H1 (cell line): ENCODE measurements at regions not wholly inside any gene's neighbourhood (a gene's known extent, or its start where the extent isn't known, plus 50 kb on each side); places are given as distances from the start of the nearest gene placed in this dataset.

ENCODE experiments used
- CTCF ChIA-PET: fragments of 300-600 bp; sonication (Branson Sonifier 250); formaldehyde crosslinking; loops from one replicate; lab custom pipeline; 2021; ENCODE audit not compliant: partially characterized antibody; lab: Charles Lee
- POLR2A ChIA-PET: fragments of 300-600 bp; sonication (Branson Sonifier 250); formaldehyde crosslinking; loops from one replicate; lab custom pipeline; 2021; ENCODE audit warnings: inconsistent platforms; ENCODE audit not compliant: partially characterized antibody; lab: Charles Lee
- DNase-seq, 2 experiments: peaks; one replicate each; pipeline versions ENCODE4 v3.0.0 to v3.0.0-alpha.2; 2010 to 2022; ENCODE audit warnings: low spot score in 2 of 2, low read depth in 1 of 2, mixed read lengths in 1 of 2
- FAIRE-seq: peaks from 2 replicates; lab custom pipeline; 2011; peaks lifted over from hg19 to GRCh38; lab: Jason Lieb, UNC
- H2AFZ ChIP-seq: 2 replicates; pipeline ENCODE4 v1.8.1; 2012; ENCODE audit warnings: low read length, inconsistent platforms
- H2AK5ac ChIP-seq: 2 replicates; pipeline ENCODE4 v1.6.1; 2013; ENCODE audit warnings: low read depth, low read length
- H2BK120ac ChIP-seq: replicated peaks from 2 replicates; pipeline ENCODE3; 2013; ENCODE audit warnings: low read depth, low read length, inconsistent platforms
- H2BK12ac ChIP-seq: 2 replicates; pipeline ENCODE4 v1.6.1; 2013; ENCODE audit warnings: low read depth, low read length
- H2BK15ac ChIP-seq: 2 replicates; pipeline ENCODE4 v1.6.1; 2013; ENCODE audit warnings: low read length
- H2BK20ac ChIP-seq: 2 replicates; pipeline ENCODE4 v1.6.1; 2013; ENCODE audit warnings: low read length
- H2BK5ac ChIP-seq: 2 replicates; pipeline ENCODE4 v1.6.1; 2013; ENCODE audit warnings: low read depth, low read length
- H3K14ac ChIP-seq: 2 replicates; pipeline ENCODE4 v1.6.1; 2013; ENCODE audit warnings: inconsistent platforms; ENCODE audit not compliant: insufficient read length
- H3K18ac ChIP-seq: 2 replicates; pipeline ENCODE4 v1.6.1; 2013; ENCODE audit warnings: low read length; ENCODE audit errors: extremely low read depth
- H3K23ac ChIP-seq: 2 replicates; pipeline ENCODE4 v1.6.1; 2013; ENCODE audit warnings: inconsistent platforms; ENCODE audit not compliant: insufficient read length
- H3K23me2 ChIP-seq: 2 replicates; pipeline ENCODE4 v1.6.1; 2013; ENCODE audit warnings: low read depth, low read length
- H3K27ac ChIP-seq: 2 replicates; pipeline ENCODE4 v1.6.1; 2011; ENCODE audit warnings: low read depth, low read length, inconsistent platforms
- H3K27me3 ChIP-seq, 4 experiments: replicated peaks in 1 of 4; 1 replicate in 1 of 4; 2 replicates in 3 of 4; pipeline versions ENCODE4 v1.6.1 to v1.8.1; 2011 to 2013; ENCODE audit warnings: low read length in 3 of 4, mild to moderate bottlenecking in 3 of 4, inconsistent platforms in 2 of 4, mixed read lengths in 2 of 4, moderate library complexity in 1 of 4; ENCODE audit not compliant: control insufficient read depth in 3 of 4, insufficient read depth in 3 of 4; ENCODE audit errors: extremely low read depth in 1 of 4
- H3K36me3 ChIP-seq, 4 experiments: 2 replicates each; pipeline versions ENCODE4 v1.6.1 to v1.8.1; 2011 to 2013; ENCODE audit warnings: mild to moderate bottlenecking in 4 of 4, low read length in 3 of 4, moderate library complexity in 2 of 4, control low read depth in 1 of 4, inconsistent platforms in 1 of 4; ENCODE audit not compliant: insufficient read depth in 4 of 4, control insufficient read depth in 2 of 4
- H3K4ac ChIP-seq: replicated peaks from 2 replicates; pipeline ENCODE3; 2013; ENCODE audit warnings: low read length, low read depth, mixed read lengths, inconsistent platforms; ENCODE audit not compliant: insufficient read length
- H3K4me1 ChIP-seq, 4 experiments: replicated peaks in 1 of 4; 1 replicate in 1 of 4; 2 replicates in 3 of 4; pipeline versions ENCODE4 v1.6.1 to v1.8.1; 2011 to 2013; ENCODE audit warnings: low read length in 3 of 4, inconsistent platforms in 2 of 4, mixed read lengths in 1 of 4; ENCODE audit not compliant: insufficient read depth in 4 of 4, control insufficient read depth in 3 of 4
- H3K4me2 ChIP-seq, 2 experiments: 2 replicates each; pipeline versions ENCODE4 v1.6.1 to v1.8.1; 2011 to 2013; ENCODE audit warnings: low read depth in 2 of 2, low read length in 2 of 2, control low read depth in 1 of 2, inconsistent platforms in 1 of 2, mild to moderate bottlenecking in 1 of 2; ENCODE audit not compliant: insufficient read depth in 1 of 2
- H3K4me3 ChIP-seq, 4 experiments: fragments of 200-600, 300-600 bp in 1 of 4; sonication (generic), shearing (Covaris generic), sonication (Bioruptor Twin) in 1 of 4; 2 replicates each; pipeline versions ENCODE4 v1.5.1 to v1.8.1; 2011 to 2016; ENCODE audit warnings: low read length in 4 of 4, low read depth in 3 of 4, control low read depth in 2 of 4, inconsistent platforms in 2 of 4, mild to moderate bottlenecking in 2 of 4, mixed read lengths in 1 of 4, moderate library complexity in 1 of 4; ENCODE audit not compliant: insufficient read depth in 2 of 4; ENCODE audit errors: extremely low read depth in 1 of 4
- H3K56ac ChIP-seq: replicated peaks from 2 replicates; pipeline ENCODE3; 2013; ENCODE audit warnings: low read depth, mild to moderate bottlenecking, mixed read lengths, low read length, inconsistent platforms; ENCODE audit not compliant: insufficient read length
- H3K79me1 ChIP-seq: 2 replicates; pipeline ENCODE4 v1.6.1; 2013; ENCODE audit warnings: low read depth, low read length, control low read depth
- H3K79me2 ChIP-seq, 2 experiments: 2 replicates each; pipeline versions ENCODE4 v1.6.1 to v1.8.1; 2012 to 2013; ENCODE audit warnings: low read length in 2 of 2, mild to moderate bottlenecking in 2 of 2, inconsistent platforms in 1 of 2; ENCODE audit not compliant: insufficient read depth in 2 of 2, control insufficient read depth in 1 of 2
- H3K9ac ChIP-seq, 4 experiments: replicated peaks in 1 of 4; 1 replicate in 1 of 4; 2 replicates in 3 of 4; pipeline versions ENCODE4 v1.6.1 to v1.8.1; 2011 to 2013; ENCODE audit warnings: low read depth in 3 of 4, low read length in 3 of 4, control low read depth in 2 of 4, mild to moderate bottlenecking in 2 of 4, moderate library complexity in 2 of 4, inconsistent platforms in 1 of 4; ENCODE audit errors: extremely low read depth in 1 of 4
- H3K9me3 ChIP-seq, 2 experiments: 2 replicates each; pipeline versions ENCODE4 v1.6.1 to v1.8.1; 2012 to 2013; ENCODE audit warnings: mild to moderate bottlenecking in 2 of 2, moderate library complexity in 2 of 2, control low read depth in 1 of 2, inconsistent platforms in 1 of 2, low read depth in 1 of 2, low read length in 1 of 2, mixed read lengths in 1 of 2; ENCODE audit not compliant: insufficient read depth in 2 of 2
- H4K20me1 ChIP-seq, 2 experiments: replicated peaks in 1 of 2; 2 replicates each; pipeline versions ENCODE3 to v1.8.1; 2011 to 2013; ENCODE audit warnings: inconsistent platforms in 2 of 2, low read length in 2 of 2, mild to moderate bottlenecking in 1 of 2; ENCODE audit not compliant: insufficient read depth in 2 of 2, control insufficient read depth in 1 of 2
- H4K5ac ChIP-seq: 2 replicates; pipeline ENCODE4 v1.6.1; 2013; ENCODE audit warnings: low read length, low read depth, mixed read lengths, inconsistent platforms; ENCODE audit not compliant: insufficient read length
- H4K8ac ChIP-seq: 2 replicates; pipeline ENCODE4 v1.8.0; 2013; ENCODE audit warnings: mild to moderate bottlenecking, moderate library complexity, low read length, inconsistent platforms; ENCODE audit not compliant: insufficient read depth; ENCODE audit errors: extremely low read depth
- H4K91ac ChIP-seq: replicated peaks from 2 replicates; pipeline ENCODE3; 2013; ENCODE audit warnings: low read length, mixed read lengths, inconsistent platforms; ENCODE audit not compliant: insufficient read length
- CHD1 ChIP-seq: IDR thresholded peaks from 2 replicates; pipeline ENCODE4 v1.6.1; 2012; ENCODE audit warnings: low read depth, low read length, improper control_type of control experiment
- CTBP2 ChIP-seq: IDR thresholded peaks from 2 replicates; pipeline ENCODE4 v1.7.0; 2011; ENCODE audit warnings: borderline replicate concordance, mild to moderate bottlenecking, moderate library complexity, mixed read lengths, low read length; ENCODE audit not compliant: insufficient read depth, insufficient read length
- EGR1 ChIP-seq: IDR thresholded peaks from 2 replicates; pipeline ENCODE4 v1.6.1; 2011; ENCODE audit warnings: low read depth, low read length, borderline replicate concordance
- EP300 ChIP-seq, 2 experiments: IDR thresholded peaks; 1 replicate in 1 of 2; 2 replicates in 1 of 2; pipeline ENCODE4 v1.6.1; 2011 to 2012; ENCODE audit warnings: low read depth in 2 of 2, low read length in 2 of 2, mild to moderate bottlenecking in 2 of 2, borderline replicate concordance in 1 of 2, inconsistent platforms in 1 of 2, moderate library complexity in 1 of 2
- HDAC2 ChIP-seq, 2 experiments: fragments of 300-600 bp in 1 of 2; sonication (generic) in 1 of 2; IDR thresholded peaks; 2 replicates each; pipeline ENCODE4 v1.6.1; 2011 to 2012; ENCODE audit warnings: low read depth in 2 of 2, low read length in 2 of 2, mild to moderate bottlenecking in 2 of 2, moderate library complexity in 2 of 2, borderline replicate concordance in 1 of 2, inconsistent platforms in 1 of 2
- JUND ChIP-seq: IDR thresholded peaks from 2 replicates; pipeline ENCODE4 v1.6.1; 2011; ENCODE audit warnings: mild to moderate bottlenecking, improper control_type of control experiment, low read length
- KDM4A ChIP-seq: IDR thresholded peaks from one replicate; pipeline ENCODE4 v1.7.1; 2012; ENCODE audit warnings: low read depth, mild to moderate bottlenecking, moderate library complexity, low read length, inconsistent platforms; ENCODE audit not compliant: severe bottlenecking
- POLR2A ChIP-seq, 2 experiments: IDR thresholded peaks; 1 replicate in 1 of 2; 2 replicates in 1 of 2; pipeline ENCODE4 v1.6.1; 2011; ENCODE audit warnings: low read depth in 2 of 2, low read length in 2 of 2, mild to moderate bottlenecking in 2 of 2; ENCODE audit errors: control extremely low read depth in 1 of 2
- SP1 ChIP-seq: IDR thresholded peaks from 2 replicates; pipeline ENCODE4 v1.6.1; 2011; ENCODE audit warnings: low read depth, low read length
- TAF1 ChIP-seq: IDR thresholded peaks from 2 replicates; pipeline ENCODE4 v1.6.1; 2011; ENCODE audit warnings: mild to moderate bottlenecking, low read depth, low read length
- TBP ChIP-seq: IDR thresholded peaks from 2 replicates; pipeline ENCODE4 v1.6.1; 2011; ENCODE audit warnings: low read depth, low read length, improper control_type of control experiment
- TCF12 ChIP-seq: IDR thresholded peaks from 2 replicates; pipeline ENCODE4 v1.6.1; 2011; ENCODE audit warnings: low read depth, mild to moderate bottlenecking, low read length
- WGBS, 2 experiments: shearing (Covaris generic) in 1 of 2; methylation state at CpG; one replicate each; pipeline versions ENCODE4 v1.1.6 to v1.1.7; 2013 to 2015; ENCODE audit warnings: low lambda C conversion rate in 2 of 2, mixed read lengths in 2 of 2, inconsistent platforms in 1 of 2, low coverage in 1 of 2, missing lambda C conversion rate in 1 of 2; ENCODE audit not compliant: insufficient replicate concordance in 2 of 2, insufficient coverage in 1 of 2, insufficient read length in 1 of 2; ENCODE audit errors: extremely low coverage in 1 of 2, missing lambda C conversion rate in 1 of 2; 5-methylcytosine and 5-hydroxymethylcytosine counted together
- TF ChIP-seq, protein P1 (sequence below): IDR thresholded peaks from 2 replicates; pipeline ENCODE4 v1.6.1; 2011; ENCODE audit warnings: low read length, improper control_type of control experiment

DNA sequence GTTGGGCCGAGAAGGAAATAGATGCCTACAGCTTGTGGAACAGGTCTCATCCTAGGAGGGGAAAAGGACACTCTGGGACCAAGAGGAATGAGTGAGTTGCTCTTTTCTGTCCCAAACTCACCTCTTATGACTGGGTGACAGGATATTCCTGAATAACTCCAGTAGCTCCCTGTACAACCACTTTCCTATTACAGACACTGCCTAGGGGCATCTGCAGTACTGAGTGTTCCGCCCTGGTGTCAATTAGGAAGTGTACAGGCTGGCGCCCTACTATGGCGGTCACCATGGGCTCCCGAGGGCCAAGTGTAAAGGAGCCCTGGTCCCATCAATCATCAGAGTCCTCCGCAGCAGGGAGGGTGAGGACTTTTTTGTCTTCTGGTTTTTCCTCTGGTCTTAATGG, 343.4 kb upstream of the USP9Y start:
- CTCF ChIA-PET: no interaction called here
- Histone ChIP-seq H3K4me1 (no peaks in the 10 kb centered on the region), H2BK12ac (no peak overlapping the region), H3K14ac (no peak overlapping the region), H3K79me1 (no peaks in the 10 kb centered on the region), H3K27ac (no peak overlapping the region), H3K27me3 (peaks cover 0 to 3% (median 0%) of the 10 kb centered on the region in 4 experiments; a peak in 1 of 7 replicates), H2AFZ (no peak overlapping the region), H3K4me3 (no peak overlapping the region), H4K5ac (no peak overlapping the region), H2BK5ac (no peak overlapping the region), H2BK20ac (no peak overlapping the region), H4K8ac (no peak overlapping the region), H2BK15ac (no peak overlapping the region), H3K9me3 (peaks cover 0 to 25% of the 10 kb centered on the region in 2 experiments; a peak in 2 of 4 replicates), H2AK5ac (no peak overlapping the region), H3K79me2 (no peaks in the 10 kb centered on the region), H3K18ac (no peak overlapping the region), H3K56ac (no peak overlapping the region), H4K20me1 (no peaks in the 10 kb centered on the region), H4K91ac (no peak overlapping the region), H2BK120ac (no peak overlapping the region), H3K9ac (no peak overlapping the region), H3K23ac (no peak overlapping the region), H3K36me3 (no peaks in the 10 kb centered on the region), H3K23me2 (no peaks in the 10 kb centered on the region), H3K4ac (no peak overlapping the region), H3K4me2 (no peak overlapping the region)
- no peak for DNase-seq
- FAIRE-seq: no peak
- 89% methylated on average over 5 of the region's 6 CpGs; no CpG with 5 or more reads in 1 of the 2 experiments for WGBS, 2 experiments
- no peak for TF ChIP-seq KDM4A
- TF ChIP-seq TBP: no peak
- TF ChIP-seq TCF12: no peak
- TF ChIP-seq CHD1: no peak
- TF ChIP-seq TAF1: no peak
- no peak for TF ChIP-seq EP300 (IDR thresholded peaks at IDR 0.05; ENCODE audit: borderline replicate concordance in 1 of 2, low read depth in 2 of 2, low read length in 2 of 2)
- TF ChIP-seq, protein P1, sequence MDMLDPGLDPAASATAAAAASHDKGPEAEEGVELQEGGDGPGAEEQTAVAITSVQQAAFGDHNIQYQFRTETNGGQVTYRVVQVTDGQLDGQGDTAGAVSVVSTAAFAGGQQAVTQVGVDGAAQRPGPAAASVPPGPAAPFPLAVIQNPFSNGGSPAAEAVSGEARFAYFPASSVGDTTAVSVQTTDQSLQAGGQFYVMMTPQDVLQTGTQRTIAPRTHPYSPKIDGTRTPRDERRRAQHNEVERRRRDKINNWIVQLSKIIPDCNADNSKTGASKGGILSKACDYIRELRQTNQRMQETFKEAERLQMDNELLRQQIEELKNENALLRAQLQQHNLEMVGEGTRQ: no peak
- TF ChIP-seq CTBP2: no peak
- no peak for TF ChIP-seq EGR1
- no peak for TF ChIP-seq HDAC2 (IDR thresholded peaks at IDR 0.05; ENCODE audit: borderline replicate concordance in 1 of 2, low read depth in 2 of 2, low read length in 2 of 2)
- TF ChIP-seq JUND: no peak
- TF ChIP-seq SP1: no peak
- no peak for TF ChIP-seq POLR2A (IDR thresholded peaks at IDR 0.05; ENCODE audit: control extremely low read depth in 1 of 2, low read depth in 2 of 2, low read length in 2 of 2)
- POLR2A ChIA-PET: no interaction called here
